DMS 273 (cell line): ENCODE measurements at regions not wholly inside any gene's neighbourhood (a gene's known extent, or its start where the extent isn't known, plus 50 kb on each side); places are given as distances from the start of the nearest gene placed in this dataset.

ENCODE experiments used
- DNase-seq: peaks from one replicate; lab custom pipeline; 2025; ENCODE audit not compliant: unreplicated experiment; lab: John Stamatoyannopoulos, UW

DNA sequence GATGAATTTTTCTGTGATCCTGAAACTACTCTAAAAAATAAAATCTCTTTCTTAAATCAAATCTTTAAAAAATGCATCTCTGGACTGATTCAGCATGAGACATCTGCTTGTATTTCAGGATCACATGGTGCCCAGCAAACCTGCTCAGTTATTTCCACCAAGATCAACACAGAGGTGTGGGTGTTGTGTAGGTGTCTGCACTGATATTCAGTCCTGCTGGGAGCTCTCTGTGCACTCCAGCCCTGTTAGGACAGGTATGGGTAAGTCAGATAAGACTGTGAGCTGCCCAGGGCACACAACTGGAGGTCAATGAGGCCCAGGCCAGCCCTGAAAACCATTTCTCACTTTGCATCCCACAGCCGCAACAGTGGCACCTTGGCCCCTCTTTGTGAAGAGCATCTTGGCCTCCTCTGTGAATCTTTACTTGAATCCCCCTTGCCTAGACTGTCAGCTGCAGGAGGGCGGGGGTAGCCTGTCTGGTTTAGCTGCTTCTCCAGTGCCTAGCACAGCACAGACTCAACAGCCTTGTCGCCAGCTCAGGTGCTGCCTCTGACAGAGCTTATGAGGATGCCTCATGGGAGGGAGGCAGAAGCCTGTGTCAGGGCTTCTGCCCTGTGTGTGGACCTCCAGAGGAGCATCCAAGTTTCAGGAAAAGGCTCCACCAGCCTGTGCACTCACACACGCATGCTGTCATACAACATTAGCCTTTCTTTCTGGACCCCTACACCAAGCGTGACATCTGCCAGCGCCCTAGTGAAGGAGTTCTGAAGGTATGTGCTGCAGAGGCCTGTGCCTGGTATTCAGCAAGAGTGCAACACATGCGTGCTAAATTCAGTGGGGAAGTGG, 187.6 kb upstream of the CST7 start:
- DNase-seq = no peak

- DNase-seq = no peak
These were observed 186.7 kb upstream of the CST7 start for GRCh38 chr20:24762371-24762770.

DNA sequence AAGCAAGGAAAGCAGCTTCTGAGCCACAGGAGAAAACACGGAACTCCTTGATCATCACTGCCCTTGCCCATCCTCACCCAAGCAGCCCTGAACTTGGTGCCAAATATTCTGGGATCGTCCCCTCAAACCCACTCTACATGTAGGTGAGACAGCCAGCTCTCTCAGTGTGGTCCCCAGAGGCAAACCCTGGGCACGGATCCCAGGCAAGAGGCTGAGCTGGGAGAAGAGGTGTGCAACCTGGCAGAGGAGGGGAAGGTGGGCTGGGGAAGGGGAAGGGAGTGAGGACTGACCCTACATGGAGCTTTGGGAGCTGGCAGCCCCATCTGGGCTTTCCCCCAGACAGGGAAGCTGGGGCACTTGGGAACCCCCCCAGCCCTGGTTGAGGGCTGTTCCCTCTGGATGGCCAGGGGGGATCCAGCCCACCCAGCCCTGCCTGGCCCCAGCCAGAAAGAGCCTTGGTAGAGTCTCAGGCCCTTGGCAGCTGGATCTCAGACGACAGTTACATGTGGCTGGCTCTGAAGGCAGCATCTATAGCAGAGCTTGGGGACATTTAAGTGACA, 186.2 kb upstream of the CST7 start:
- no peak for DNase-seq

GRCh38 chr20:24763386-24764026, 185.6 kb upstream of the CST7 start:
- DNase-seq = no peak

DNA sequence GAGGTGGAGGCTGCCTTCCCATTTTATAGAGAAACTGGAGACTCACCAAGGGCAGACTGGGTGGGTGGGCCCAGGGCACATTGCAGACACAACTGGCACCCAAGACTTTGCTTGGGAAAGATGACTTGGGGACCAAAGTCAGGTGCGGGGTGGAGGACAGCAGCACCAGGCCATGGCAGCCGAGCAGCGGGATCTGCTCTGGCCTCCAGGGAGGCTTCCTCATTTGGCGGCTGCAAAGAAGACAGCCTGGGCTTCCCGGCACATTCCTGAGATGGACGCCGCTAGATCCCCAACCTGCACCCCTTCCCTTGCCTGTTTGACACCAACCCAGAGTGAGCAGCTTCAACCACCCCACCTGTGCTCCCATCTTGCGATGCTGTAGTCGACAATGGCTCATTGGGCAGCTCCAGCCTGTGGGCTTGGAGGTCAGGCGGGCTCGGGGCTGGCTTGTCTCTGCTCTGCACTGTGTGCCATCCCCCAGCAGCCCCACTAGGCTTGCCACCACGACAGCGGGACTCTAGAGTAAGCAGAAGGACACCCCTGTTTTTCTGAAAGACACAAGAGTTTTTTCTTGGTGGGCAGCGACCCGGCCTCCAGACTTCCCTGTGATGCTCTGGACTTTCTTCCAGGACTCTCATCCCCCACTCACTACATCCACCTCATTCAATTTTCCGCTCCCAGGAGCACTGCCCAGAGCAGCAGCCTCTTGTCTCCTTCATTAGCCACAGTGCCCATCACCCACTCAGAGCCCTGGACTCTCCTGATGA, 184.9 kb upstream of the CST7 start:
- no peak for DNase-seq

GRCh38 chr20:24764794-24765202, 184.3 kb upstream of the CST7 start:
- no peak for DNase-seq

GRCh38 chr20:24765316-24766142, 183.5 kb upstream of the CST7 start:
- DNase-seq = no peak

DNA sequence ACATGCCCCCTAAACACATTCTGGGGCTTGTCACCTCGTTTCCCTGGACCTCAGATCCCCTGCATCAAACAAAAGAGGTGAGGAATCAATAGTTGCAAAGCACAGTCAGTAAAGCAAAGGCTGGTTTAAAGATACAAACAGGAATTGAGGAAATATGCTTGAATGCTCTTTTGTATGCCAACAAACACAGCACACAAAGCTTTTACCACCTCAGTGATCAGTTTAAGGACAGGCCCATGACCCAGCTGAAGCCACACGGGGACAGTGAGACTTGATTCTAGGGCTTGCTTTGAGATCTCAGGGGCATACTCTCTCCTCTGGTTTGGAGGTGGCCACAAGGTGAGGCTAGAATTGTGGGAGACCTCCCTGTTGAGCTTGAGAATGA, 182.9 kb upstream of the CST7 start:
- no peak for DNase-seq

GRCh38 chr20:24766826-24767622, 182.0 kb upstream of the CST7 start:
- no peak for DNase-seq

GRCh38 chr20:24767623-24768100, 181.4 kb upstream of the CST7 start:
- DNase-seq = no peak

DNA sequence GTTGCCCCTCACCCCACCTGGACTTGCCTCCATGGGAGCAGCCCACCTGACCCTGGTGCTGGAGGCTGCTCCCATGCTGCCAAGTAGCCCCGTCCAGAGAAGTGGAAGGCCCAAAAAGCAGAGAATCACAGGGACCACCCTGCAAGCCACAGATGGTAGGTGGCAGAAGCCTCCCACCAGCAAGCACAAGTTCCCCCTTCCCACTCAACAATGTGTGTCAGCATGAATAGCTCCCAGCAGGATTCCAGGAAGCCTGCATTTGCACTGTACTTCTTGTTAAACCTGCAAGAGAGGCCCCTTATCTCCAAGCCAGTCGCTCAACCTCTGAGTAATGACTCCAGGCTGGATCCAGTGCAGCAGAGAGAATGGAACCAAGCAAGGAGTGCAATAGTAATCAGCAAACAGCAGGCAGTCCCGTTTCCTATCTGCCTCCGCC, 180.8 kb upstream of the CST7 start:
- no peak for DNase-seq

DNA sequence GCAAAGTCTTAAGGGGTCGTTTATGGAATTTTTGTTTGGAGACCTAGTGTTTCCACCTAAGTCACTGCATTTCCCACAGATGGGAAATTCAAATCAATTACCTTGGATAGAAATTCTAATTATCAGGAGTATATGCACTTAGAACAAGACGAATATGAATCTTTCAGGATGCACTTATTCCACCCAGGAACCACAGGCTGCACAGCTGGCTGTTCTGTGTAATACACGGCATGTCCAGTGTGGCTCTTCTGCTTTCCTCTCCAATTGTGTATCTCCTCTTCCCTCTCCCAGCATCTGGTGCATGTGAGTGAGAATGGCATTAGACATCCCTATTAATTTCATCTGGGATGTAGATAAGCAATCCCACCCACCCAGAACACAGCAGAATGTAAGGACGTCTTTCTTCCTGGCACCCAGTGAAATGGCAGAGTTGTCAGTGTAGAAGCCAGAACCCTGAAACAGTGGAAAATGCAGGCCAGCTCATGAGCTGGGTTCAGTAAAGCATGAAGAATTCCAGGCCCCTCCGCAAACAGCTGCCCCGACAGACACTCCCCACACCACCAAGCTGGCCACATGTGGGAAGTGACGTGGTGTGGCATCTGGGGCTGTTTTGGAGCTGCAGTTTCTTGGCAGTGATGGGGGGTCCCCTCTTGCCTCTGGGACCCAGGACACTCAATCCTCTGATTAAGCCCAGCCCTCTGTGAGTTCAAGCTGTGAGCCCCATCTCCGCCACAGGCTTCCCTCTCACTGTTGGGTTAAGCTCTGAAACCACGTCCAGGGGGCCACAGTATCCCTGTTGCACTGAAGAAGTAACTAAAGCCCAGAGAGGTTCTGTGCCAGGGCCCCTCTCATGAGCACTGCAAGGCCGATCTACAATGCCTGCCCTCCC, 180.1 kb upstream of the CST7 start:
- no peak for DNase-seq

- no peak for DNase-seq
These were observed 179.0 kb upstream of the CST7 start for GRCh38 chr20:24769878-24770627.

GRCh38 chr20:24770628-24771541, 178.2 kb upstream of the CST7 start:
- no peak for DNase-seq

DNA sequence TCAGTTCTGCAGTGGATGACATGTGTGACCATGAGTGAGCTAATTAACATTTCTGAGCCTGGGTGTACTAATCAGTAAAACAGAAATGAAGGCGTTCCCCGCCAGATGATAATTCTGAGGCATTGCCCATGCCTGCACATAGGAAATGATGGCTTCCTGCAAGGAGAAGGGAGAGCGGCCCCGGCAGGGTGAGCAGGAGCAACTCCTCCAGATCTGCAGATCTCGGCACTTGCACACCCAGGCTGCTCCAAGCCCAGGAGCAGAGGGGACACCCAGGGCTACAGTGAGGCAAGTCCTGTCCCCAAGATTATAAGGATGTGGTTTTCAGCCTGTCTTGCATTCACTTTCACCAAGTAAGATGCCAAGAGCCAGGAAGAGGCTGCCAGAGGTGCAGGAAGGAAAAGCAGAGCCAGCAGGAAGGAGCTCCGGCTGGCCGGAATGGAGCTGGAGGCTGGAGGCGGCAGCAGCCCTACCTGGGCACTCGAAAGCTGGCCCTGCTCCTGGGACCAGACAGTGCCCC, 177.5 kb upstream of the CST7 start:
- no peak for DNase-seq

- no peak for DNase-seq
These were observed 176.4 kb upstream of the CST7 start for GRCh38 chr20:24772667-24773066.

- DNase-seq = no peak
These were observed 175.9 kb upstream of the CST7 start for GRCh38 chr20:24773168-24773567.
